Activated CD8-positive, alpha-beta memory T cell treated with anti-CD3 and anti-CD28 coated beads, Interleukin-2, amount 10 ng/mL, durations not matched to agents 7 days and 5 days (primary cell): ENCODE measurements at regions not wholly inside any gene's neighbourhood (a gene's known extent, or its start where the extent isn't known, plus 50 kb on each side); places are given as distances from the start of the nearest gene placed in this dataset.
"Not testable (repeated sequence)": the region's sequence is repeated elsewhere in the genome, so short reads cannot be mapped to it uniquely, and the experiment has no call there.

Experiments used
- ATAC-seq: fragments of 150-1000 bp; cut with Tn5 transposase; one replicate; pipeline ENCODE4 v1.10.0; 2021; ENCODE audit warnings: moderate library complexity
- CTCF ChIA-PET: fragments of 350-600 bp; sonication (Branson Sonifier 250); formaldehyde crosslinking; loops from one replicate; lab custom pipeline; 2021; ENCODE audit warnings: antibody characterized with exemption; lab: Charles Lee
- DNase-seq: peaks from one replicate; pipeline ENCODE4 v3.0.0-alpha.2; 2020
- H3K27ac Mint-ChIP-seq: one replicate; pipeline ENCODE4 v1.8.0; 2021; ENCODE audit warnings: mild to moderate bottlenecking, mixed read lengths
- H3K27me3 Mint-ChIP-seq: one replicate; pipeline ENCODE4 v1.8.0; 2021; ENCODE audit warnings: mixed read lengths
- H3K36me3 Mint-ChIP-seq: one replicate; pipeline ENCODE4 v1.8.0; 2021; ENCODE audit warnings: mild to moderate bottlenecking, mixed read lengths
- H3K4me1 Mint-ChIP-seq: one replicate; pipeline ENCODE4 v1.8.0; 2021; ENCODE audit warnings: mixed read lengths
- H3K4me3 Mint-ChIP-seq: one replicate; pipeline ENCODE4 v1.8.0; 2021; ENCODE audit warnings: mild to moderate bottlenecking, moderate library complexity, mixed read lengths
- H3K9me3 Mint-ChIP-seq: one replicate; pipeline ENCODE4 v1.8.0; 2022; ENCODE audit warnings: low read depth, mixed read lengths

DNA sequence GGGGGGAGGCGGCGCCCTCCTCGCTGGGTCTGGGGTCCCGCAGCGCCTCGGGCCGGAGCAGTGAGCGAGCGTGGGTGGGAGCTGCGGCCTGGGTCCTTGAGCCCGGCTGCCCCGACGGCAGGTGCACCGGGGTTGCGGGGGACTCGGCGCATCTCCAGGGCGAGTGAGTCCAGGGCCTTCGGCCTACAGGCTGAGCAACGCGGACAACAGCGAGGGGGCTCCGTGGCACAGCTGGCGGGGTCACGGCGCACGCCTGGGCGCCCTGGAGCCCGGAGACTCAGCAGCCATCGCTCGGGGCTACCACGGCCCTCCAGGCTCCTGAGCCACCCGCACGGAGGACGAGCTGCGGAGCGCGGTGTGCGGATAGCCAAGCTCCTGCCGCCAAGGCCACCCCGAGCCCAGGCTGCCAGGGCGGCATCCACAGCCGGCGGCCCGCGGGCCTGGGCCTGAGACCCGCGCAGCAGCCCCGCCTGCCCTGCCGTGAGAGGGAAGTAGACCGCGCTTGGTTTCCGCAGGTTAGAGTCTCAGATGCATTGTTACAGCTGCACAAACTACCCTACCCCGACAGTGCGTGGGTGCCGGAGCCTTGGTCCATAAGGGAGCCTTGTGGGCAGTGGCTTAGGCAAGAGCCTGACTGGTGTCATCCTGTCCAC, 253.9 kb upstream of the SGCG start:
- CTCF ChIA-PET: no interaction called here
- peaks cover 4% of the 10 kb centered on the region for H3K4me1 Mint-ChIP-seq
- ATAC-seq: no peak

DNA sequence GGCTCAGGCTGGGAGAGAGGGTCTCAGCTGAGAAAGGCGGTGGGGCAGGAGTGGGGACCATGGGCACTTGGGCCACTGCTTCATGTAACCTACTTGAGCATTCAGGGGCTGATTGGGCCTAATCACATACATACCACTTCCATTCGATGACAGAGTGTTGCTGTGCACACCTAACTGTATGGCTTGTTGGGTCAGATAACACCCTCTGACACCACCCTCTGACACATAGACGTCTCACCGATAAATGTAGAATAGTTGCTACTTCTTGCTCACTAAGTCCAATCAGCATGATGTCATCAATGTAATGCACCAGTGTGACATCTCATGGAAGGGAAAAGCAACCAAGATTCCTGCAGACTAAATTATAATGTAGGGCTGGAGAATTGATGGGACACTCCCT, 252.9 kb upstream of the SGCG start:
- CTCF ChIA-PET, H3K4me3 Mint-ChIP-seq, DNase-seq: not testable (repeated sequence)

More for the DNA sequence above, 253.9 kb upstream of the SGCG start:
- H3K4me3 Mint-ChIP-seq: no peak overlapping the region
- H3K27ac Mint-ChIP-seq: no peak overlapping the region
- H3K27me3 Mint-ChIP-seq: peaks cover 31% of the 10 kb centered on the region
- H3K36me3 Mint-ChIP-seq: peaks cover 2% of the 10 kb centered on the region
- H3K9me3 Mint-ChIP-seq: no peaks in the 10 kb centered on the region
- DNase-seq: no peak

DNA sequence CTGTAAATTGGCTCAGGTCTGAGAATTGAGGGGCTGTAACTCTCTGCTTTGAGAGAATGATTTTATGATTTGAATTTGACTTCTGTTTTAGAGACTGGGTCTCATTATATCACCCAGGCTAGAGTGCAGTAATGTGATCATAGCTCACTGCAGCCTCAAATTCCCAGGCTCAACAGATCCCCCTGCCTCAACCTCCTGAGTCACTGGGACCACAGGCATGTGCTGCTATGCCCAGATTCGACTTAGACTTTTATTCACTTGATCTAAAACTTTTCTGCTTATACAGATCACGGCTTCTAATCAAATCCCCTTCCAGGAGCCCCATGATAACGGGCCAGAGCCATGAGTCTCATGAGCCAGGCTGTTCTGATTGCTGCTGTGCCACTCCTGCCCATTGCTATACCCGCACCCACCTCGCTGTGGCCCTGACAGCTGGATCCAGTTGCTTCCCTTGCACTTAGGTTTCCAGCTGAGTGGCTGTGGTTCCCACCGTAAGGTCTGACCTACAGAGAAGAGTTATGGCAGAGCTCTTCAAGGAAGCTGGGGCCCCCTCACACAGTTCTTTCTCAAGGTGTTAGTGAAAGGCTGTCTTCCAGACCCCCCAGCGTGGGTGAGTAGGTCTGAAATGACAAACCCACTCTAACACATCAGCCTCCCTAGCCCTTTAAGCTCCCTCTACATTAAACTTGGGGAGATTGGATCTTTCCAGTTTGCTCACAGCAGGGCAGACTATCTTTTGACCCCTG, 251.2 kb upstream of the SGCG start:
- DNase-seq (no peak), ATAC-seq (no peak)
- H3K36me3 Mint-ChIP-seq: peaks cover 2% of the 10 kb centered on the region
- CTCF ChIA-PET: no interaction called here
- H3K4me3 Mint-ChIP-seq: no peak overlapping the region
- H3K27ac Mint-ChIP-seq: no peak overlapping the region
- H3K9me3 Mint-ChIP-seq: no peaks in the 10 kb centered on the region
- peaks cover 30% of the 10 kb centered on the region for H3K27me3 Mint-ChIP-seq
- H3K4me1 Mint-ChIP-seq: peaks cover 4% of the 10 kb centered on the region

More for the DNA sequence above, 252.9 kb upstream of the SGCG start:
- H3K36me3 Mint-ChIP-seq, H3K27ac Mint-ChIP-seq, H3K9me3 Mint-ChIP-seq, ATAC-seq, H3K4me1 Mint-ChIP-seq: not testable (repeated sequence)
- peaks cover 31% of the 10 kb centered on the region for H3K27me3 Mint-ChIP-seq

DNA sequence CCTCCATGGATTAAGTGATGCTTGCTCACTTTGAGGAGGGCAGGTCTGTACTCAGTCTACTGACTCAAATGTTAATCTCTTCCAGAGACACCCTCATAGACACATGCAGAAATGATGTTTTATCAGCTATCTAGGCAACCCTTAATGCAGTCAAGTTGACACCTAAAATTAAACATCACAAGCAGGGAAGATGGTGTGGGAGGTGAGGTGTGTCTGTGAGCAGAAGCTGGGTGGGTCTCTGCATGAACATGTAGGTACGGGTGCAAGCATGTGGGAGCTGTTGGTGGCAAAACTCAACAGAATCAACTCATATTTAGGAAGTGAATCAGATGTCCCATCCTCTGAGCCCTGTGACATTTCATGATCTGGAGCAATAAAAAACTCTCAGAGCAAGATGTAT, 249.2 kb upstream of the SGCG start:
- Mint-ChIP-seq H3K9me3 (no peaks in the 10 kb centered on the region), H3K36me3 (peaks cover 2% of the 10 kb centered on the region), H3K27ac (no peak overlapping the region), H3K4me3 (no peak overlapping the region), H3K4me1 (peaks cover 3% of the 10 kb centered on the region), H3K27me3 (peaks cover 13% of the 10 kb centered on the region)
- DNase-seq: no peak
- CTCF ChIA-PET: no interaction called here
- ATAC-seq: no peak

DNA sequence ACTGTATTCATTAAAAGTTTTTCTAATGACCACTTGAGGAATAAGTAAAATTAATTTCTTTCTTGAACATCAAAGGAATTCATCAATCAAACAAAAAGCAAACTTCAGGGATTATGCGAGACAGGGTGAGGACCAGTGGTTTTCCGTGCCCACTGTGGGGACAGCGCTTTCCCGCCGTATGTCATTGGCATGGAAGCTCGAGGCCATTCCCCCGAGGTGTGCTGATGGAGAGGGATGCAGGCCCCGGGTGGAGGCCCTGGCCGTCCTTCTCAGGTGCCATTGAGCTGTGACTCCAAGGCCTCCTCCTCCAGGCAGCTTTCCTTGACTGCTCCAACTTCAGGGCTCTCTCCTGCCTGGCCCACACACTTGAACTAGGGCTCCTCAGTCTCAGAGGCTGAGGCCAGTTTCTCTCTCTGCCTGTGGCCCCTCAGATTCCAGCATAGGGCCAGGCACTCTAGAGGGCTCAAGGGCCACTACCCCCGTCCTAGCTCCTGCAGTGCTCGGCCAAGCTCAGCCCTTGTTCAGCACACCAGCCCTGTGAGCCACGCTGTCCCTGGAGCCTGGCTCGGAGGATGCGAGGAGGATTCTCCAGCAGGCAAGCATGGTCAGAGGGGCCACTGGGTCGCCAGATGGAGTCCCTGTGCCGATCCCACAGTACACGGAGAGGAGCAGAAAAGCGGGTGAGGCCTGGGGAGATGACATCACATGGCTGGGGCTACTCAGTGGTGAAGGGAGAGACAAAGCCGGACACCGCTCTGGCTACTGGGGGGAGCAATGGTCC, 248.0 kb upstream of the SGCG start:
- H3K9me3 Mint-ChIP-seq, H3K4me1 Mint-ChIP-seq, DNase-seq, ATAC-seq, H3K27ac Mint-ChIP-seq, CTCF ChIA-PET, H3K36me3 Mint-ChIP-seq, H3K27me3 Mint-ChIP-seq, H3K4me3 Mint-ChIP-seq: not testable (repeated sequence)

DNA sequence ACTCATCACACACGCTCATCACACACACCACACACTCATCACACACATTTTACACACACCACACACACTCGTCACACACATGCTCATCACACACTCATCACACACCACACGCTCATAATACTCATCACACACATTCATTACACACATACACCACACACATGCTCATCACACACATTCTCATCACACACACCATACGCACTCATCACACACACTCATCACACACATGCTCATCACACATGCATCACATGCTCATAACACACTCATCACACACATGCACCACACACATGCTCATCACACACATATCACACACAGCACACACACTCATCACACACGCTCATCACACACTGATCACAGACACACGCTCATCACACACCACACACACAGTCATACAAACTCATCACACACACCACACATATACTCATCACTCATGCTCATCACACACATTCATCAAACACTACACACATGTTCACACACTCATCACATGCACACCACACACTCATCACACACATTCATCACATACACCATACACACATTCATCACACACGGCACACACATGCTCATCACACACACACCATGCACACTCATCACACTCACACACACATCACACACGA, 247.1 kb upstream of the SGCG start:
- no peak for DNase-seq
- H3K27me3 Mint-ChIP-seq: no peaks in the 10 kb centered on the region
- no peak overlapping the region for H3K4me3 Mint-ChIP-seq
- H3K4me1 Mint-ChIP-seq: no peaks in the 10 kb centered on the region
- CTCF ChIA-PET: no interaction called here
- ATAC-seq: no peak
- H3K36me3 Mint-ChIP-seq: no peaks in the 10 kb centered on the region
- no peak overlapping the region for H3K27ac Mint-ChIP-seq
- H3K9me3 Mint-ChIP-seq: no peaks in the 10 kb centered on the region

DNA sequence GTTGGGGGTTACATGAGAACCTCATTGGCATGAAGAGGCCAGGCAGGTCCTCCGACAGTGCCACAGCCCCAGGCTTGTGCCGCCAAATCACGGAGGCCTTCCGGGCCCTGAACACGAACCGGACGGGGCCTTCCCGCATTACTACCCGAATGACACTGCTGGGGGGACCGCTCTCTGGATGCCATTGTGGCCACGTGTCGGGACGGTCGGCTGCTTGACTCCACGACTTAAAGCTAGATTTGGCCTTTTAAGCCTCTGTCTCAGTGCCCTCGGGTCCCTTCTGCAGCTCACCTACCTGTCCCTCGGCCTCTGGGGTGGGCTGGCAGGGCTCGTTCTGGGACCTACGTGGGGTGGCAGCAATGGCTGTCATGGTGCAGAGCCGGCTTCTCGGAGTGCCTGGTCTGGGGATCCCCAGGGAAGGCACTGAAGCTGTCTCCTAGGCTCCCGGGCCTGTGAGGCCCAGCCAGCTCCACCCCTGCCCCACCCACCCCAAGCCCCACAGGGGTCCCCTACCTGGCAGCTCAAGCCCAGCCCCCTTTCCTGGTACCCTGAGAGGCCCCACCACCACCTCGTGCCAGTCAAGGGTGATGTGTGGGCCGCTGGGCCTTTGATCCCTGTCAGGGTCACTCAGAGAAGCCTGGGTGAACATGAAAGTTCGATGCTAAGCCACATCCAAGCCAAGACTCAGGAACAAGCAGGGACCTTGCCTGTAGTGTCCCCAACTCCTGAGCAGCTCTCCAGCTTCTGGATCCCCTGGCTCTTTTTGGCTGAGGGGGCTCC, 245.8 kb upstream of the SGCG start:
- H3K36me3 Mint-ChIP-seq: no peaks in the 10 kb centered on the region
- no peak overlapping the region for H3K4me3 Mint-ChIP-seq
- H3K27ac Mint-ChIP-seq: no peak overlapping the region
- no peaks in the 10 kb centered on the region for H3K9me3 Mint-ChIP-seq
- DNase-seq (no peak), ATAC-seq (no peak)
- H3K27me3 Mint-ChIP-seq: no peaks in the 10 kb centered on the region
- CTCF ChIA-PET: no interaction called here
- no peaks in the 10 kb centered on the region for H3K4me1 Mint-ChIP-seq

DNA sequence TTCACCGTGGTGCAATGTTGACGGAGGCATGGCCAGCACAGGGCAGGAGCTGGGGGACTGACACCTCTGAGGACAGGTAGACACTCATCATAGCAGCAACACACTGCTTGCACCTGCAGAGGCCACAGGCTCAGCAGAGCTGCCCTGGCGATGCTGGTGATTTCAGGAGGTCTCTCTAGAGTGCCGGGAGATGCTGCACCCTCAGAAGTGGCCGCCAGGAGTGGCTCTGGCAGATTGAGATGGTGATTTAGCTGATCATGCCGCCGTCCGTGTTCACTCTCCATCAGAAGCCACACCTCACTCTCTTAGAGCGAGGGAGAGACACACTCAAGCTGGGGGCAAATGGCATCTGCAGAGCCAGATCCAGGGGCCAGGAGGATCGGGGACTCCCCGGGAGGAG, 244.6 kb upstream of the SGCG start:
- Mint-ChIP-seq H3K27ac (no peak overlapping the region), H3K36me3 (no peaks in the 10 kb centered on the region)
- CTCF ChIA-PET: no interaction called here

DNA sequence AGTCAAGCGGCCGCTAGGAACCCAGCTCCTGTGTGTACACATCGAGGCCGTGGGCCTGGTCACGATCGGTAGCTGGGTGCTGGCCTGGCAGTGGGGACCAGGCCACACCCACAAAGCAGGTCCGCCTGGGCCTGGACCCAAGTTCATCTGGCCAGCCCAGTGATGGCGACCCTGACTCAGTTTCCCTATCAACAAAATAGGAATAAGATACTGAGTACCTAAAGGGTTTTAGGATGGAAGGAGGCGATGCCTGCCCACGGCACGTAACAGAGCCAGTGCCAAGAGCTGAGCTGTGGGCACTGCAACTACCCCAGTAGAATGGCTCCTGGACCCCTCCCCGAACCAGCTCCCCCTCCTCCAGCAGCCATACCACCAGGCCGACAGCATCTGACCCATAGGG, 243.5 kb upstream of the SGCG start:
- DNase-seq: no peak
- H3K4me3 Mint-ChIP-seq: no peak overlapping the region
- ATAC-seq: no peak
- CTCF ChIA-PET: no interaction called here
- no peaks in the 10 kb centered on the region for H3K9me3 Mint-ChIP-seq
- H3K36me3 Mint-ChIP-seq: no peaks in the 10 kb centered on the region
- no peaks in the 10 kb centered on the region for H3K27me3 Mint-ChIP-seq
- H3K4me1 Mint-ChIP-seq: no peaks in the 10 kb centered on the region
- H3K27ac Mint-ChIP-seq: no peak overlapping the region

More for the DNA sequence above, 244.6 kb upstream of the SGCG start:
- H3K4me1 Mint-ChIP-seq: no peaks in the 10 kb centered on the region
- no peaks in the 10 kb centered on the region for H3K9me3 Mint-ChIP-seq
- no peaks in the 10 kb centered on the region for H3K27me3 Mint-ChIP-seq
- ATAC-seq: no peak
- DNase-seq: no peak
- H3K4me3 Mint-ChIP-seq: no peak overlapping the region

DNA sequence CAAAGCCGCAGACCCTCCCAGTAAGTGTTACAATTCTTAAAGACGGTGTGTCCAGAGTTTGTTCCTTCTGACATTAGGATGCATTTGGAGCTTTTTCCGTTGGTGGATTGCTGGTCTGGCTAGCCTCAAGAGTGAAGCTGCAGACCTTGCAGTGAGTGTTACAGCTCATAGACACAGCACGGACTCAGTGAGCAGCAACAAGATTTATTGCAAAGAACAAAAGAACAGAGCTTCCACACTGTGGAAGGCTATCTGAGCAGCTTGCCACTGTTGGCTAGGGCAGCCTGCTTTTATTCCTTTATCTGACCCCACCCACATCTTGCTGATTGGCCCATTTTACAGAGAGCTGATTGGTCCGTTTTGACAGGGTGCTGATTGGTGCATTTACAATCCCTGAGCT, 242.8 kb upstream of the SGCG start:
- Mint-ChIP-seq H3K36me3 (no peaks in the 10 kb centered on the region), H3K4me3 (no peak overlapping the region), H3K4me1 (no peaks in the 10 kb centered on the region), H3K27me3 (no peaks in the 10 kb centered on the region), H3K27ac (no peak overlapping the region), H3K9me3 (no peaks in the 10 kb centered on the region)
- ATAC-seq (no peak), DNase-seq (no peak)
- CTCF ChIA-PET: no interaction called here

DNA sequence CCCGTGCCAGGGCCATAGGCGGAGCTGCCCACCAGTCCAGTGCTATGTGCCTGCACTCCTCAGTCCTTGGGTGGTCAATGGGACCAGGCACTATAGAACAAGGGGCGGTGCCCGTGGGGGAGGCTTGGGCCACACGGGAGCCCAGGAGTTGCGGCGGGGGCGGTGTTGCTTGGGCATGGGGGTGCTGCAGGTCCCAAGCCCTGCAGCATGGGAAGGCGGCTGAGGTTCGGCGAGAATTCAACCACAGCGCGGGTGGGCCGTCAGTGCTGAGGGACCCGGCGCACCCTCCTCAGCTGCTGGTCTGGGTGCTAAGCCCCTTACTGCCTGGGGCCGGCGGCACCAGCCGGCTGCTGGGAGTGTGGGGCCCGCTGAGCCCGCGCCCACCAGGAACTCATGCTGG, 242.2 kb upstream of the SGCG start:
- Mint-ChIP-seq H3K9me3 (no peaks in the 10 kb centered on the region), H3K27me3 (no peaks in the 10 kb centered on the region), H3K36me3 (no peaks in the 10 kb centered on the region), H3K27ac (no peak overlapping the region), H3K4me1 (no peaks in the 10 kb centered on the region), H3K4me3 (no peak overlapping the region)
- DNase-seq: no peak
- CTCF ChIA-PET: interaction anchor here (0.9 kb wide), 1 partner anchor 16 kb away, joined by 3 read pairs; no protein-coding TSS in a partner anchor
- no peak for ATAC-seq

DNA sequence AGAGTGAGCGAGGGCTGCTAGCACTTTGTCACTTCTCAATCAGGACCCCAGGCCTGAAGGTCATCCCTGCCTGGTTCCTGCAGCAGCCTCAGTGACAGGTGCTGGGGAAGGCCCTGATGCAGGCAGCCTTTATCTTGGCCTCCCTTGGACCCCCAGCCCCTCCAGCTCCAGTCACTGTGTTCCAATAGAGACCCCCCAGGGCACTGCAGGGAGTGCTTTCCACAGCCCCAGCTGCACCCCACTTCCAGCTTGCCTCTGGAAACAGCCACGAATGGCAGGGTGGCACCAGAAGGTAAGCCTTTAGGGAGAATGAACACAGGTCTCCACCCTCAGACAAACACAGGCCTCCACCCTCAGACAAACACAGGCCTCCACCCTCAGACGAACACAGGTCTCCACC, 241.6 kb upstream of the SGCG start:
- Mint-ChIP-seq H3K27me3 (no peaks in the 10 kb centered on the region), H3K4me1 (no peaks in the 10 kb centered on the region), H3K9me3 (no peaks in the 10 kb centered on the region), H3K27ac (no peak overlapping the region), H3K36me3 (no peaks in the 10 kb centered on the region), H3K4me3 (no peak overlapping the region)
- CTCF ChIA-PET: interaction anchor here (0.9 kb wide), 1 partner anchor 15 kb away, joined by 3 read pairs; no protein-coding TSS in a partner anchor
- ATAC-seq (no peak), DNase-seq (no peak)
